Heart left ventricle (tissue), 16 donors: ENCODE measurements at regions not wholly inside any gene's neighbourhood (a gene's known extent, or its start where the extent isn't known, plus 50 kb on each side); places are given as distances from the start of the nearest gene placed in this dataset.

Experiments used
- ATAC-seq, 4 donors: fragments of 200-7000 bp; cut with Tn5 transposase; one replicate each; pipeline ENCODE4 v1.9.1; 2020 to 2022; ENCODE audit warnings: moderate library complexity in 4 of 4, mild to moderate bottlenecking in 3 of 4, moderate number of reproducible peaks in 1 of 4
- DNase-seq, 5 donors: peaks; one replicate each; pipeline ENCODE4 v3.0.0-alpha.2; 2020
- H3K27ac ChIP-seq, 12 donors: fragments of 200-600 bp; sonication (generic) in 4 of 12; one replicate each; pipeline versions ENCODE4 v1.5.0 to v1.8.0; 2016 to 2022; ENCODE audit warnings: mild to moderate bottlenecking in 2 of 12
- H3K27me3 ChIP-seq, 9 donors: fragments of 200-600 bp; sonication (generic) in 2 of 9; one replicate each; pipeline versions ENCODE4 v1.5.1 to v1.8.0; 2016 to 2022; ENCODE audit warnings: mild to moderate bottlenecking in 3 of 9
- H3K36me3 ChIP-seq, 9 donors: fragments of 200-600 bp; sonication (generic) in 2 of 9; one replicate each; pipeline versions ENCODE4 v1.5.0 to v1.8.0; 2018 to 2022; ENCODE audit warnings: mild to moderate bottlenecking in 2 of 9
- H3K4me1 ChIP-seq, 12 donors: fragments of 200-600 bp; sonication (generic) in 4 of 12; one replicate each; pipeline versions ENCODE4 v1.5.0 to v1.8.0; 2016 to 2022; ENCODE audit warnings: mild to moderate bottlenecking in 3 of 12
- H3K4me3 ChIP-seq, 12 donors: fragments of 200-600 bp; sonication (generic) in 4 of 12; one replicate each; pipeline versions ENCODE4 v1.5.0 to v1.8.0; 2017 to 2022; ENCODE audit warnings: mild to moderate bottlenecking in 9 of 12, moderate library complexity in 4 of 12
- H3K9me3 ChIP-seq, 12 donors: fragments of 200-600 bp; sonication (generic) in 4 of 12; one replicate each; pipeline versions ENCODE4 v1.5.0 to v1.8.0; 2016 to 2022; ENCODE audit warnings: mild to moderate bottlenecking in 1 of 12
- POLR2A ChIP-seq, 2 donors: fragments of 450-650 bp; IDR thresholded peaks; one replicate each; pipeline ENCODE4 v1.6.1; 2017; ENCODE audit warnings: antibody characterized with exemption in 2 of 2, mild to moderate bottlenecking in 2 of 2, moderate library complexity in 2 of 2
- WGBS, 4 donors: extraction: QIAGEN DNeasy Blood & Tissue Kit in 2 of 4; methylation state at CpG; one replicate each; pipeline versions ENCODE4 v1.1.5 to v1.1.7; 2013 to 2018; 5-methylcytosine and 5-hydroxymethylcytosine counted together
- intact Hi-C, 10 donors: fragments of 100-400 bp; cut with DNase I; formaldehyde crosslinking; loops; one replicate each; pipeline versions ENCODE4 v1.11.1 to v1.14.2; 2022
- TF ChIP-seq, protein P1 (sequence below), 12 donors: fragments of 200-600 bp; sonication (generic) in 4 of 12; IDR thresholded peaks; one replicate each; pipeline versions ENCODE4 v1.5.0 to v1.8.0; 2018 to 2022; ENCODE audit warnings: antibody characterized with exemption in 12 of 12, mild to moderate bottlenecking in 5 of 12
- donor health status: ischemic (EF 13 %, LVEDD 7.1; RV severe dilation, severe dysfunction).
- donor health status: healthy with polysubstance abuse.
- donor health status: DM: no; HTN: yes; CAD: no.
- donor health status: DM: no; HTN: no; CAD: no.
- donor health status: ischemic (EF 25% LVEDD 6.9; RV normal size, moderate dysfunction).
- donor health status: ischemic (EF 25% LVEDD 5.7; RV mildly dilated, moderate dysfunction).
- donor health status: healthy.
- donor health status: DM: yes; HTN: yes; CAD: no.
- donor health status: ischemic (EF 35%, LVEDD 5.7; RV mildly dilated, moderate dysfunction).
- donor health status: nonischemic (EF 11% LVEDD 7.7; RV severe dilation, severe dysfunction).
- donor health status: DM: yes; HTN: yes; CAD: no.
- donor health status: PGD.
- donor health status: ischemic (EF 29% LVEDD 5.4; RV normal size, mild dysfunction).
- donor health status: nonischemic (EF 23%, LVEDD 6.1; RV moderate dilation, normal function).

DNA sequence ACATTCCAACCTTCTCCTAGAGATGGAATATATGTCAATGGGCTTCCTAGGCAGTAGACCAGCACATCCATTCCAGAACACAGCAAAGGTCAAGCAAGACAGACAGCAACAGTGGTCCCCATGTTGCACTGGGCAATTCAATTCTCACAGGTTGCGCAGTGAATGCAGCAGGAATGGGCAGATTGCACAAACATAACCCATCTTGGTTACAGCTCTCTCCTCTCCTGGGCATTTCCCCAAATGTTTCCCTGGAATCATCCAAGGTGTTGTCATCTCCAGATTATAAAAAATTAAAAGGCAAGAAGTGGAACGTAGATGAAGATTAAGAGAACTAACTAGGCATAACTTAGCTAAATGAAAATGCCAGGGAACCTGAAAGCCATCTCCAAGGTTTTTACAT lies 265.8 kb upstream of the SLC14A2 start:
- 83 to 90% (median 85%) methylated on average over 2 of the region's 2 CpGs for WGBS, 4 donors
- DNase-seq: no peak
- intact Hi-C loops: no loop called here

DNA sequence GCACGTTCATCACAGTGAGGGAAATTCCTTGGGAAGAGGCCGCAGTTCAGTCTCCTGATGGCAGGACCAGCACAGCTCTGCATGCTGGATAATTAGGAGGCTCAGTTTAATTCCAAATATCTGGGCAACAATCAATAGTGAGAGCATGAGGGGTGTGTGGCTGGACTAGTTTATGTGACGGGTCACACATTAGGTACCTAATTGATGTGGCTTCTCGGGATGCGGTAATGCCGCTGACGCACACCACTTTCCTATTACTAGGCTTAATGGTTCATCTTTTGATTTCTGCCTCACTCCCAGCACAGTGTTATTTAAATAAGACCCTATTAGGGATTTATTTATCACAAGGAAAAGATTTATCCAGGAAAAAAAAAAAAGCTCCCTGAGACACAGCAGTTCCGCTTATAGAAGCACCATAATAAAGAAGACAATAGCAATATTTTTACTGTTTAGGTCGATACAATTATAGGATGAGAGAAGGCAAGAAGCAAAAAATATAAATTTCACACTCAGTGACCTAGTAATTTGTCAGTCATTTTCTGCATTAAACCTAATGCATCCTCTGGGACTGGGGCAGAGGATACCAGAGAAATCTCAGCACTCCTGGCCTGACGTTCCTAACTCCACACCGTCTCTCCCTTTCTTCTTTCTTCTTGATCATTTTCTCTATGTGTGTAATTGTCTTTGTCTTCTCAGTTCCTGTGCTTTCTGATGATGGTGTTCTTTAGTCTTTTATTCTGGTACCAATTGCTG lies 264.7 kb upstream of the SLC14A2 start:
- Histone ChIP-seq H3K27ac (no peak overlapping the region), H3K9me3 (no peaks in the 10 kb centered on the region), H3K4me1 (peaks cover 0 to 3% (median 0%) of the 10 kb centered on the region in 12 donors), H3K27me3 (no peaks in the 10 kb centered on the region), H3K4me3 (no peak overlapping the region), H3K36me3 (no peaks in the 10 kb centered on the region)
- no peak for ATAC-seq
- intact Hi-C loops: no loop called here
- TF ChIP-seq, protein P1, sequence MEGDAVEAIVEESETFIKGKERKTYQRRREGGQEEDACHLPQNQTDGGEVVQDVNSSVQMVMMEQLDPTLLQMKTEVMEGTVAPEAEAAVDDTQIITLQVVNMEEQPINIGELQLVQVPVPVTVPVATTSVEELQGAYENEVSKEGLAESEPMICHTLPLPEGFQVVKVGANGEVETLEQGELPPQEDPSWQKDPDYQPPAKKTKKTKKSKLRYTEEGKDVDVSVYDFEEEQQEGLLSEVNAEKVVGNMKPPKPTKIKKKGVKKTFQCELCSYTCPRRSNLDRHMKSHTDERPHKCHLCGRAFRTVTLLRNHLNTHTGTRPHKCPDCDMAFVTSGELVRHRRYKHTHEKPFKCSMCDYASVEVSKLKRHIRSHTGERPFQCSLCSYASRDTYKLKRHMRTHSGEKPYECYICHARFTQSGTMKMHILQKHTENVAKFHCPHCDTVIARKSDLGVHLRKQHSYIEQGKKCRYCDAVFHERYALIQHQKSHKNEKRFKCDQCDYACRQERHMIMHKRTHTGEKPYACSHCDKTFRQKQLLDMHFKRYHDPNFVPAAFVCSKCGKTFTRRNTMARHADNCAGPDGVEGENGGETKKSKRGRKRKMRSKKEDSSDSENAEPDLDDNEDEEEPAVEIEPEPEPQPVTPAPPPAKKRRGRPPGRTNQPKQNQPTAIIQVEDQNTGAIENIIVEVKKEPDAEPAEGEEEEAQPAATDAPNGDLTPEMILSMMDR (IDR thresholded peaks at IDR 0.05): no peak
- no peak for TF ChIP-seq POLR2A (IDR thresholded peaks at IDR 0.05)
- WGBS, 4 donors: 81 to 88% (median 87%) methylated on average over 11 of the region's 11 CpGs
- no peak for DNase-seq

More for the DNA sequence above, 265.8 kb upstream of the SLC14A2 start:
- Histone ChIP-seq H3K36me3 (no peaks in the 10 kb centered on the region), H3K4me1 (peaks cover 0 to 3% (median 0%) of the 10 kb centered on the region in 12 donors), H3K27me3 (no peaks in the 10 kb centered on the region), H3K27ac (no peak overlapping the region), H3K9me3 (no peaks in the 10 kb centered on the region), H3K4me3 (no peak overlapping the region)
- peak in 1 of 4 donors; percentile 21 for ATAC-seq
- TF ChIP-seq, protein P1 (IDR thresholded peaks at IDR 0.05): no peak
- TF ChIP-seq POLR2A (IDR thresholded peaks at IDR 0.05): no peak

DNA sequence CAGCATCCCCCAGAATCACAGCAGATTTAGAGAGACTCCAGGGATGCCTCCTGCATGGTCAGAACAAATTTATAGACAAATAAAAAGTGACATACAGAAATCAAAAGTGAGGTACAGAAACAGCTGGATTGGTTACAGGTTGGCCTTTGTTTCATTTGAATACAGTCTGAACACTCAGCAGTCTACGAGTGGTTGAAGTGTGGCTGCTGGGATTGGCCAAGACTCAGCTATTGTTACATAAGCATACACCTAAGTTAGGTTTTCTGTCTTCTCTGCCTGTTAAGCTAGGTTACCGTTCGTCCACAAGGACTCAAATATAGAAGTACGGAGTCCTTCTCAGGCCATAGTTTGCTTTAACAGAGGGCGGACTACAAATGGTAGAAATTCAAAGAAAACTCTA lies 262.4 kb upstream of the SLC14A2 start:
- WGBS, 4 donors: 89 to 92% (median 91%) methylated on average over 5 of the region's 5 CpGs
- intact Hi-C loops: no loop called here
- no peaks in the 10 kb centered on the region for H3K27me3 ChIP-seq
- peaks cover 0 to 3% (median 0%) of the 10 kb centered on the region in 12 donors for H3K4me1 ChIP-seq
- no peaks in the 10 kb centered on the region for H3K9me3 ChIP-seq
- H3K4me3 ChIP-seq: no peak overlapping the region
- no peak overlapping the region for H3K27ac ChIP-seq
- ATAC-seq (no peak), DNase-seq (no peak)
- no peaks in the 10 kb centered on the region for H3K36me3 ChIP-seq
- no peak for TF ChIP-seq POLR2A (IDR thresholded peaks at IDR 0.05)
- TF ChIP-seq, protein P1 (IDR thresholded peaks at IDR 0.05): no peak

DNA sequence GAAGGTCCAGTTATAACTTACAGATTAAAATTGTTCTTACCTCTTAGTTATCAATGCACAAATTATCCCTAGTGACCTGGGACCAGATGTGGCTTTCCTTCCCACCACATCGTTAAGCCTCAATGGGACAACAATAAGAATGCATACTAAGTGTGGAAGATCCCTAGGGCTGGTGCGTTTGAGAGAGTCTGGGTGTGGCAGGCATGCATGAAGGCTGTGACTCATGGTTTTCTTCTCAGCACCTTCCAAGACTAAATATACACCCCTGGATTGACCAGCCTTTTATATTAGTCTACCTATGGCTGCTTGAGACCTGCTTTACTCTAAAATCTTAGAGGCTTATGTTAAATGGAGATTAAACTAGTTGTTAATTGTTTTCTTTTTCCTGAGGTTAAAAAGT lies 261.7 kb upstream of the SLC14A2 start:
- DNase-seq (no peak), ATAC-seq (no peak)
- no peak overlapping the region for H3K27ac ChIP-seq
- H3K36me3 ChIP-seq: no peaks in the 10 kb centered on the region
- H3K9me3 ChIP-seq: no peaks in the 10 kb centered on the region
- no peak for TF ChIP-seq POLR2A (IDR thresholded peaks at IDR 0.05)
- TF ChIP-seq, protein P1 (IDR thresholded peaks at IDR 0.05): no peak
- intact Hi-C loops: no loop called here
- H3K27me3 ChIP-seq: no peaks in the 10 kb centered on the region
- no peak overlapping the region for H3K4me3 ChIP-seq
- WGBS, 4 donors: 62 to 78% (median 70%) methylated on average over 2 of the region's 2 CpGs
- peaks cover 0 to 3% (median 0%) of the 10 kb centered on the region in 12 donors for H3K4me1 ChIP-seq
